NB4 (cell line): ENCODE measurements at regions not wholly inside any gene's neighbourhood (a gene's known extent, or its start where the extent isn't known, plus 50 kb on each side); places are given as distances from the start of the nearest gene placed in this dataset.
"Not testable (repeated sequence)": the region's sequence is repeated elsewhere in the genome, so short reads cannot be mapped to it uniquely, and the experiment has no call there.

Experiments
- DNase-seq: peaks from one replicate; pipeline ENCODE4 v3.0.0; 2010; ENCODE audit warnings: low read depth
- H3K4me3 ChIP-seq: one replicate; pipeline ENCODE4 v1.5.1; 2011; ENCODE audit warnings: mild to moderate bottlenecking, low read depth, low read length, moderate library complexity
- MYC ChIP-seq: IDR thresholded peaks from 2 replicates; pipeline ENCODE4 v1.6.1; 2011; ENCODE audit warnings: low read depth, low read length
- POLR2A ChIP-seq: IDR thresholded peaks from 2 replicates; pipeline ENCODE4 v1.6.1; 2011; ENCODE audit warnings: mild to moderate bottlenecking; ENCODE audit not compliant: insufficient read length; ENCODE audit errors: extremely low read depth
- TF ChIP-seq, protein P1 (sequence below): IDR thresholded peaks from 2 replicates; pipeline ENCODE4 v1.6.1; 2011; ENCODE audit warnings: low read depth, low read length
- TF ChIP-seq, protein P2 (sequence below): IDR thresholded peaks from one replicate; pipeline ENCODE4 v1.5.1; 2012; ENCODE audit warnings: low read depth, low read length

DNA sequence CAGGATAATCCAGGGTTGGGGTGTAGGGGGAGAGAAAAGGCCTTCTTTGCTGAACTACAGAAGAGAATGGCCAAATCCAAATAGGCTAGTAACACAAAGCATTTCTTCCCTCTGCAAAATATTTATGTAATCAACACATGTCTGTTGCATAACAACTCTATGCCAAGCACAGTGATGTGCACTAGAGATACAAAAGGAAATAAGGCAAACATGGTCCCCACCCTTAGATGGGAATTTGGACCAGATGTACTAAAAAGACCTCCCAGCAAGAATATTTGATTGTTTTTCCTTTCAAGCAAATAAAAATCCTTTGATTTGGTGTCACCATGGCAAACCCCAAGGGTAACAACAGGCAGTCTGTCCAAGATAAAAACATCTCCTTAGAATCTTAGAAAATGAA, 177.6 kb upstream of the FGF13 start:
- DNase-seq = no peak
- no peak overlapping the region for H3K4me3 ChIP-seq
- TF ChIP-seq, protein P1, sequence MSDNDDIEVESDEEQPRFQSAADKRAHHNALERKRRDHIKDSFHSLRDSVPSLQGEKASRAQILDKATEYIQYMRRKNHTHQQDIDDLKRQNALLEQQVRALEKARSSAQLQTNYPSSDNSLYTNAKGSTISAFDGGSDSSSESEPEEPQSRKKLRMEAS = no peak
- TF ChIP-seq MYC = no peak

DNA sequence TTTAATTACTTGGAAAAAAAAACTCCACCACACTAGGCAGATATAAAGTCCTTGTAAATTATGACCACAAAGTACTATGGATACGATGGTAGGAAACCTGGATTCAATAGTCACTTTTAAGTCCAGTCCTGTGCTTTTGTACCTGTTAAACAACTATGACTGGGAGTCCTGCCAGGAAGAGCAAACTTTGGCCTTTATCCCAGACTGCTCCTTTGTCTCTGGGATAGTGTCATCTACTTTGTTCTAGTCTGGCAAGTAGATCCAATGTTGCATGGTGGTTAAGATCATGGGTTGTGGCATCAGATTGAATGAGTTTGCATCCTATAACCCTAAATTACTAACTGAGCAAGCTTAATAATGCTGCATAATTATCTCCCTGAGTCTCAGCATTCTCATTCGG, 175.3 kb upstream of the FGF13 start:
- DNase-seq = no peak
- TF ChIP-seq MYC = no peak
- TF ChIP-seq, protein P2, sequence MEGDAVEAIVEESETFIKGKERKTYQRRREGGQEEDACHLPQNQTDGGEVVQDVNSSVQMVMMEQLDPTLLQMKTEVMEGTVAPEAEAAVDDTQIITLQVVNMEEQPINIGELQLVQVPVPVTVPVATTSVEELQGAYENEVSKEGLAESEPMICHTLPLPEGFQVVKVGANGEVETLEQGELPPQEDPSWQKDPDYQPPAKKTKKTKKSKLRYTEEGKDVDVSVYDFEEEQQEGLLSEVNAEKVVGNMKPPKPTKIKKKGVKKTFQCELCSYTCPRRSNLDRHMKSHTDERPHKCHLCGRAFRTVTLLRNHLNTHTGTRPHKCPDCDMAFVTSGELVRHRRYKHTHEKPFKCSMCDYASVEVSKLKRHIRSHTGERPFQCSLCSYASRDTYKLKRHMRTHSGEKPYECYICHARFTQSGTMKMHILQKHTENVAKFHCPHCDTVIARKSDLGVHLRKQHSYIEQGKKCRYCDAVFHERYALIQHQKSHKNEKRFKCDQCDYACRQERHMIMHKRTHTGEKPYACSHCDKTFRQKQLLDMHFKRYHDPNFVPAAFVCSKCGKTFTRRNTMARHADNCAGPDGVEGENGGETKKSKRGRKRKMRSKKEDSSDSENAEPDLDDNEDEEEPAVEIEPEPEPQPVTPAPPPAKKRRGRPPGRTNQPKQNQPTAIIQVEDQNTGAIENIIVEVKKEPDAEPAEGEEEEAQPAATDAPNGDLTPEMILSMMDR = no peak
- TF ChIP-seq, protein P1 = no peak
- no peak overlapping the region for H3K4me3 ChIP-seq

DNA sequence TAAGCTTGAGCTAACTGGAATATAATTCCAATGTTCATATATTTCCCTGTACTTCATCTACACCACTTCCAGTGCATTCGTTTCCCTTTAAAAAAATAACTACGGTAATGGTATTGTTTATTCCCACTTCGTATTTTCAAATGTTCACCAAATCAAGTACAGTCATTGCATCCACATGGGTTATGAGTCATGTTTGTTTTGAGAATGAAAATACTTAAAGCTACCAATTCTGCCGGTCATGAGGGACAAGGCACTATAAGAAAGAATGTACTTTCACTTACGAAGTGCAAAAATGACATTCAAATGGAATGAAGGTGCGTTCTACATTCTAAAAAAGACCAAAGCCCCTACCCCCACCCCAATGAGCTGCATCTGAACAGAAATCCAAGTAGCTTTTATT, 174.4 kb upstream of the FGF13 start:
- TF ChIP-seq, protein P1 = no peak
- TF ChIP-seq MYC (no peak), POLR2A (no peak)
- TF ChIP-seq, protein P2 = no peak
- no peak overlapping the region for H3K4me3 ChIP-seq
- no peak for DNase-seq

DNA sequence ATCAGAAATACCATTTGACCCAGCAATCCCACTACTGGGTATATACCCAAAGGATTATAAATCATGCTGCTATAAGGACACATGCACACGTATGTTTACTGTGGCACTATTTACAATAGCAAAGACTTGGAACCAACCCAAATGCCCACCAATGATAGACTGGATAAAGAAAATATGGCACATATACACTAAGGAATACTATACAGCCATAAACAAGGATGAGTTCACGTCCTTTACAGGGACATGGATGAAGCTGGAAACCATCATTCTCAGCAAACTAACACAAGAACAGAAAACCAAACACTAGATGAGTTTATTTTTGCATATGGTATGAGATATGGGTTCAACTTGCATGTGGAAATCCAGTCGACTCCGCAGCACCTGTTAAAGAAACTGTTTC, 168.8 kb upstream of the FGF13 start:
- not testable (repeated sequence) for DNase-seq, H3K4me3 ChIP-seq

DNA sequence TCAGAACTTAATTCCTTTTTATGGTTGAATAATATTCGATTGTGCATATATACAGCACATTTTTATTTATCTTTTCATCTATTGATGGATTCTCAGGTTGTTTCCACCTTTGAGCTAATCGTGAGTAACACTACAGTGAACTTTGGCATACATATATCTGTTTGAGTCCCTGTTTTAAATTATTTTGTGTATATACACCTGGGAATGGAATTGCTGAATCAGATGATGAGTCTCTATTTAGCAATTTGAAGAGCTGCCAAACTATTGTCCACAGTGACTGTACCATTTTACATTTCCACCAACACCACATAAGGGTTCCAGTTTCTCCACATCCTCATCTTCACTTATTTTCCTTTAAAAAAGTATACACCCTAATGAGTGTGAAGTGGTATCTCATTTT, 166.2 kb upstream of the FGF13 start:
- no peak overlapping the region for H3K4me3 ChIP-seq
- TF ChIP-seq, protein P2 = no peak
- no peak for TF ChIP-seq POLR2A
- no peak for TF ChIP-seq MYC
- no peak for DNase-seq

DNA sequence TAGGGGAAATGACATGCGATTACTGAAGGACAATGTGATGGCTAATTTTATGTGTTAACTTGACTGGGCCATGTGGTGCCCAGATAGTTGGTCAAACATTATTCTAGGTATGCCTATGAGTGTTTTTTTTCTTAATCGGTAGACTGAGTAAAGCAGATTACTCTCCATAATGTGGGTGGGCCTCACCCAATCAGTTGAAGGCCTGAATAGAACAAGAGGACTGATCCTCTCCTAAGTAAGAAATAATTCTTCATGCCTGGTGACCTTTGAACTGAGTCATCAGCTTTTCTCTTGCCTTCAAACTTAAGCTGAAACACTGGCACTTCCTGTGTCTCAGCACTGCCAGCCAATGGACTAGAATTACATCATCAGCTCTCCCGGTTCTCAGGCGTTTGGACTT, 164.0 kb upstream of the FGF13 start:
- no peak for DNase-seq
- no peak overlapping the region for H3K4me3 ChIP-seq
- no peak for TF ChIP-seq MYC
- TF ChIP-seq, protein P1 = no peak
- no peak for TF ChIP-seq POLR2A
- TF ChIP-seq, protein P2 = no peak

DNA sequence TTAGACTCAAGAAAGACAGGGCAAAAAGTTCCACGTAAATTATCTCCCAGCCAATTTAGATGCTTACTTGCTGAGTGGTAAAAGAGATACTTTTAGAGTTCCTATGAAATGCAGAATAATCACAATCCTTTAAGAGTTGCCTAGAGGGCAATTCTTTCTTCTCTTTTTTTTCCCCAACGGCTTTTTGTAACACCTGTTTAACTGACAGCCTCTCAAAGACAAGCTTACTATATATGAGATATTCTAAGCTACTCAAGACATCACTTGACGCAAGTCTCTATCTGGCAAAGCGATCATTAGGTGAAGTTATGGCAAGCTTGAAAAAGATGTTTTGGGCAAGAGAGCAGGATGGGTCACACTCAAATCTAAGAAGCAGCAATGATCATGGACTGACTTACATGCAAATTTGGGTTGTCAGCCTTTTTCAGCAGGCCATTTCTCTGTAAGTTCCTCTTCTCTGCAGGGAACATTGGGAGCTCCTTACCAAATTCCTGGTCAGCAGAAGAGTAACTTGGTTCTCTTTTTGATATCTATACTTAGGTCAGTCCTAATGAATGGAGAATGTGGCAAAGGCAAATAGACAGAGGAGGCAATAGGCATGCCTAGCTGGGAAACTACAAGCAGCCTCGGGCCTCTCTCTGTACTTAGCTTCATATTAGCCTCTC, 162.9 kb upstream of the FGF13 start:
- H3K4me3 ChIP-seq = no peak overlapping the region
- TF ChIP-seq MYC (no peak), POLR2A (no peak)
- TF ChIP-seq, protein P2 = no peak
- TF ChIP-seq, protein P1 = no peak
- no peak for DNase-seq

DNA sequence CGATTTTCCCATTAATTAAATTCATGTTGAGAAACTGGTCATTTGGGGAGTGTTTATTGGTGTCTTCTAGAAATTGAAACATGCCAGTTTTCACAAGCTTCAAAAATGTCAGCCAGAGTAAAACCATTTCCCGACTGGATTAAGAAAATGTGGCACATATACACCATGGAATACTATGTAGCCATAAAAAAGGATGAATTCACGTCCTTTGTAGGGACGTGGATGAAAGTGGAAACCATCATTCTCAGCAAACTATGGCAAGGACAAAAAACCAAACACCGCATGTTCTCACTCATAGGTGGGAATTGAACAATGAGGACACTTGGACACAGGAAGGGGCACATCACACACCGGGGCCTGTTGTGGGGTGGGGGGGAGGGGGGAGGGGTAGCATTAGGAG, 162.1 kb upstream of the FGF13 start:
- not testable (repeated sequence) for H3K4me3 ChIP-seq

More for the DNA sequence above, 162.1 kb upstream of the FGF13 start:
- DNase-seq = not testable (repeated sequence)
